ENCODE measurements at regions not wholly inside any gene's neighbourhood (a gene's known extent, or its start where the extent isn't known, plus 50 kb on each side); places are given as distances from the start of the nearest gene placed in this dataset. TPM values are rescaled to one million over a fixed set of nuclear protein-coding genes. Genes with fewer than 3 reads are reported as not detected.

GRCh38 chr4:44777115-44777514 lies 50.8 kb upstream of the GNPDA2 start:
- Histone ChIP-seq H2BK120ac (ENCODE audit: low read depth, low read length) (no peak overlapping the region), H3K56ac (ENCODE audit: low read length) (no peak overlapping the region), H3K4me2 (ENCODE audit: low read length) (no peak overlapping the region), H3K27ac (ENCODE audit: low read depth, low read length) (no peak overlapping the region), H3K9ac (ENCODE audit: low read length) (no peak overlapping the region), H2BK15ac (replicated peaks; ENCODE audit: low read depth) (no peak overlapping the region), H2AK5ac (ENCODE audit: low read length) (no peak overlapping the region), H3K4me3 (ENCODE audit: low read length) (no peak overlapping the region), H2BK5ac (ENCODE audit: low read length) (no peak overlapping the region), H3K23ac (ENCODE audit: low read length) (no peak overlapping the region), H3K36me3 (ENCODE audit: control insufficient read depth, insufficient read depth, low read length) (no peaks in the 10 kb centered on the region), H3K27me3 (ENCODE audit: insufficient read depth, low read length, poor library complexity) (no peaks in the 10 kb centered on the region), H3K79me2 (ENCODE audit: control insufficient read depth, insufficient read depth, low read length) (no peaks in the 10 kb centered on the region), H4K5ac (ENCODE audit: low read length) (no peak overlapping the region), H4K8ac (ENCODE audit: low read depth, low read length) (no peak overlapping the region), H3K4me1 (ENCODE audit: control insufficient read depth, low read depth, low read length) (no peaks in the 10 kb centered on the region), H3K79me1 (ENCODE audit: low read length) (no peaks in the 10 kb centered on the region), H3K18ac (ENCODE audit: low read length) (no peak overlapping the region), H3K4ac (ENCODE audit: low read depth, low read length) (no peak overlapping the region)
- WGBS (ENCODE audit: extremely low coverage, insufficient coverage, low lambda C conversion rate), result no CpG with 5 or more reads among the region's 1 CpG
- DNase-seq, result no peak

Small RNA genes in the stretch of these regions (small RNA-seq; reads per million reads assigned to genes)
- not detected for gene RNU6-931P (ENCODE audit: insufficient read depth)

All from mesendoderm (in vitro differentiated cells).